ENCODE measurements at regions not wholly inside any gene's neighbourhood (a gene's known extent, or its start where the extent isn't known, plus 50 kb on each side); places are given as distances from the start of the nearest gene placed in this dataset.

- TF ChIP-seq CTCF (IDR thresholded peaks at IDR 0.05; ENCODE audit: poor library complexity) (no peak), EZH2phosphoT487 (IDR thresholded peaks at IDR 0.05; ENCODE audit: low read depth, severe bottlenecking, unreplicated experiment) (no peak)
Observed at GRCh38 chr3:59698091-59698490, 648.3 kb upstream of the CFAP20DC start.

Measured in hepatocyte (in vitro differentiated cells).